Retinal pigment epithelial cell (primary cell): ENCODE measurements at regions not wholly inside any gene's neighbourhood (a gene's known extent, or its start where the extent isn't known, plus 50 kb on each side); places are given as distances from the start of the nearest gene placed in this dataset.
A peak's percentile ranks its signal among the peaks of the same experiment; 100 is the strongest.

Experiments used
- DNase-seq: peaks from one replicate; pipeline ENCODE4 v3.0.0-alpha.2; 2010; ENCODE audit warnings: low read depth
- H3K4me3 ChIP-seq: 2 replicates; pipeline ENCODE4 v1.5.1; 2011; ENCODE audit warnings: mild to moderate bottlenecking, low read length, control low read depth, moderate library complexity
- TF ChIP-seq, protein P1 (sequence below): conservative IDR thresholded peaks from 2 replicates; pipeline ENCODE4 v1.5.1; 2011; ENCODE audit warnings: low read depth, low read length, control low read depth, inconsistent platforms

DNA sequence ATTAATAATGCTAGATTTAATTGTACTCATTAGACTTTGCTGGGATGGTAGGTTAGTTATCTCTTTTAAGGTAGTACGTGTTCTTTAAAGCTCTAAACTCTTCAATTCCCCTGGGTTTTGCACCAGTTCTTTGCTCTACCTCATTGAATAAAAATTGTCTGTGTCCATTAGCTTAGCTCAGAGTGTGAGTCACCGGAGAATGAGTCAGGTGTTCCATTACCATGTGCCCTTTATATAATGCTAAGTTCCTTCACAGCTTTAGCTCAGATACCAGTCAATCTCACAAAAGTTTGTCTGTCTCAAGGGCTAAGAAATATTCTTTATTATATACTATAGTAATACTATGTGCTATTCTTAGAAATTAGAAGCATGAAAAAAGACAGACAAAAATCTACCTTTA is 339.4 kb downstream of the PRELID2 start:
- H3K4me3 ChIP-seq, result no peak overlapping the region
- TF ChIP-seq, protein P1, sequence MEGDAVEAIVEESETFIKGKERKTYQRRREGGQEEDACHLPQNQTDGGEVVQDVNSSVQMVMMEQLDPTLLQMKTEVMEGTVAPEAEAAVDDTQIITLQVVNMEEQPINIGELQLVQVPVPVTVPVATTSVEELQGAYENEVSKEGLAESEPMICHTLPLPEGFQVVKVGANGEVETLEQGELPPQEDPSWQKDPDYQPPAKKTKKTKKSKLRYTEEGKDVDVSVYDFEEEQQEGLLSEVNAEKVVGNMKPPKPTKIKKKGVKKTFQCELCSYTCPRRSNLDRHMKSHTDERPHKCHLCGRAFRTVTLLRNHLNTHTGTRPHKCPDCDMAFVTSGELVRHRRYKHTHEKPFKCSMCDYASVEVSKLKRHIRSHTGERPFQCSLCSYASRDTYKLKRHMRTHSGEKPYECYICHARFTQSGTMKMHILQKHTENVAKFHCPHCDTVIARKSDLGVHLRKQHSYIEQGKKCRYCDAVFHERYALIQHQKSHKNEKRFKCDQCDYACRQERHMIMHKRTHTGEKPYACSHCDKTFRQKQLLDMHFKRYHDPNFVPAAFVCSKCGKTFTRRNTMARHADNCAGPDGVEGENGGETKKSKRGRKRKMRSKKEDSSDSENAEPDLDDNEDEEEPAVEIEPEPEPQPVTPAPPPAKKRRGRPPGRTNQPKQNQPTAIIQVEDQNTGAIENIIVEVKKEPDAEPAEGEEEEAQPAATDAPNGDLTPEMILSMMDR, result no peak
- peak; percentile 58 for DNase-seq

- DNase-seq, result no peak
- no peak overlapping the region for H3K4me3 ChIP-seq
- TF ChIP-seq, protein P1, result no peak
These were observed 339.9 kb downstream of the PRELID2 start for GRCh38 chr5:145495196-145495595.

DNA sequence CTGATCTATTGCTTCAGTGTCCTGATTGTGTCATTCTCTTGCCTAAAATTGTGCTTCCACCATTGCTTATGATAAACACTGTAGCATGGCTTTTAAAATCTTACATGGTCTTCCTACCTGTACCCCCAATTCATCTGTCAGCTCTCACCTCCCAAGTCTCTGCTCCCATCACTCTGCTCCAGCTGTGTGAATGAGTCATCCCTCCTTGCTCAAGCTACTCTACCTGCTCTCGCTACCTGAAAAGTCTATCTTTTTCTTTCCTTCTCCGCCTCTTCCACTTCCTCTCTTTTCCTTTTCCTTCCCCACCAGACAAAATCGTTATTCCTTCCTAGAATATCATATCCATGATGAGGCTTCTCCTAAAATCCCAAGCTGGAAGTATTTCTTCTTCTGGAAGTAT is 341.7 kb downstream of the PRELID2 start:
- TF ChIP-seq, protein P1, result no peak
- no peak for DNase-seq
- H3K4me3 ChIP-seq, result no peak overlapping the region

- TF ChIP-seq, protein P1, result no peak
- H3K4me3 ChIP-seq, result no peak overlapping the region
- DNase-seq, result no peak
These were observed 345.6 kb downstream of the PRELID2 start for GRCh38 chr5:145489516-145489915.

DNA sequence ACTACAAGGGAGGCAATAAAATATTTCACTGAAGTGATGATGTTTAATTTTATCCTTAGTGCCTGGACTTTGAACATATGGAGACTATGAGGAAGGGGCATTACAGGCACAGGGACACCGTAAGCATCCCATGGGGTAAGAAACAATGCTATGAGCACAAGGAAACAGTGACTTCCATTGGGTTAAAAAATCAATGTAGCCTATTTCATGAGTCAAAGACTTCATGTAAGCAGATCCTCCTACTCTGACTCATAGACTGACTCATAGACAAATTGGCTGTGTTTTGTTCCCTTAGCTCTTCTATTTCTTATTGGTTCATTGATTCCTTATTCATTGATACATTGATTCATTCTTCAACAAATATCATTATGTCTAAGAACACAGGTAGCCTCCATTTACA is 351.0 kb downstream of the PRELID2 start:
- DNase-seq, result peak; percentile 23
- no peak overlapping the region for H3K4me3 ChIP-seq
- TF ChIP-seq, protein P1, result no peak

GRCh38 chr5:145483212-145483611 is 351.9 kb downstream of the PRELID2 start:
- TF ChIP-seq, protein P1, result no peak
- H3K4me3 ChIP-seq, result no peak overlapping the region
- no peak for DNase-seq

- TF ChIP-seq, protein P1, result no peak
- no peak for DNase-seq
- no peak overlapping the region for H3K4me3 ChIP-seq
These were observed 355.3 kb downstream of the PRELID2 start for GRCh38 chr5:145479857-145480256.
